ENCODE measurements at regions not wholly inside any gene's neighbourhood (a gene's known extent, or its start where the extent isn't known, plus 50 kb on each side); places are given as distances from the start of the nearest gene placed in this dataset.

DNA sequence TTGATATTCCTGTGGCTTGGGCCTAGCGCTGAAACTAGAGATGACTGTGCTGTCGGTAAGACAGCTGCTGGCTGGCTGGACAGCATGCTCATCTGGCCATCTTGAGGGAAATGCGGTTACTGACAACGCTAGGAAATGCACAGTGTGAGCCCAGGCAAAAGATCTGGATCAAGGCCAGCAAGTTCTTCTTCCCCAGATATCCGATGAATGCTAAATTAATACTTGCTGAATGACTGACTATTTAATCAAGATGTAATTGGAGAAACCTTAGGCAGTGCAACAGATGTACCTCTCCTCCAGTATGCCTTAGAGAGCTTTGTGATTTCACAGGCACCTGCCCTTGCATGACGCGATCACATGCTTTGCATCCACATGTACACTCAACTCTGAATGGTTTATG lies 659.1 kb downstream of the EFNA5 start (continued):
- TF ChIP-seq, protein P1, sequence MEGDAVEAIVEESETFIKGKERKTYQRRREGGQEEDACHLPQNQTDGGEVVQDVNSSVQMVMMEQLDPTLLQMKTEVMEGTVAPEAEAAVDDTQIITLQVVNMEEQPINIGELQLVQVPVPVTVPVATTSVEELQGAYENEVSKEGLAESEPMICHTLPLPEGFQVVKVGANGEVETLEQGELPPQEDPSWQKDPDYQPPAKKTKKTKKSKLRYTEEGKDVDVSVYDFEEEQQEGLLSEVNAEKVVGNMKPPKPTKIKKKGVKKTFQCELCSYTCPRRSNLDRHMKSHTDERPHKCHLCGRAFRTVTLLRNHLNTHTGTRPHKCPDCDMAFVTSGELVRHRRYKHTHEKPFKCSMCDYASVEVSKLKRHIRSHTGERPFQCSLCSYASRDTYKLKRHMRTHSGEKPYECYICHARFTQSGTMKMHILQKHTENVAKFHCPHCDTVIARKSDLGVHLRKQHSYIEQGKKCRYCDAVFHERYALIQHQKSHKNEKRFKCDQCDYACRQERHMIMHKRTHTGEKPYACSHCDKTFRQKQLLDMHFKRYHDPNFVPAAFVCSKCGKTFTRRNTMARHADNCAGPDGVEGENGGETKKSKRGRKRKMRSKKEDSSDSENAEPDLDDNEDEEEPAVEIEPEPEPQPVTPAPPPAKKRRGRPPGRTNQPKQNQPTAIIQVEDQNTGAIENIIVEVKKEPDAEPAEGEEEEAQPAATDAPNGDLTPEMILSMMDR (IDR thresholded peaks at IDR 0.05 in 2 of 3, conservative IDR thresholded peaks at IDR 0.05 in 1 of 3; ENCODE audit: borderline replicate concordance in 1 of 3, insufficient read depth in 1 of 3, low read depth in 2 of 3, low read length in 2 of 3) = no peak
- no peak for TF ChIP-seq EZH2 (IDR thresholded peaks at IDR 0.05)
- no peak for TF ChIP-seq SIN3A (IDR thresholded peaks at IDR 0.05; ENCODE audit: low read depth)
- TF ChIP-seq, protein P2, sequence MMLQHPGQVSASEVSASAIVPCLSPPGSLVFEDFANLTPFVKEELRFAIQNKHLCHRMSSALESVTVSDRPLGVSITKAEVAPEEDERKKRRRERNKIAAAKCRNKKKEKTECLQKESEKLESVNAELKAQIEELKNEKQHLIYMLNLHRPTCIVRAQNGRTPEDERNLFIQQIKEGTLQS (IDR thresholded peaks at IDR 0.05) = no peak
- TF ChIP-seq EZH2phosphoT487 (IDR thresholded peaks at IDR 0.05; ENCODE audit: borderline replicate concordance) = no peak
- no peak for TF ChIP-seq SRF (IDR thresholded peaks at IDR 0.05; ENCODE audit: low read depth)
- TF ChIP-seq RAD21 (IDR thresholded peaks at IDR 0.05; ENCODE audit: low read depth) = no peak

DNA sequence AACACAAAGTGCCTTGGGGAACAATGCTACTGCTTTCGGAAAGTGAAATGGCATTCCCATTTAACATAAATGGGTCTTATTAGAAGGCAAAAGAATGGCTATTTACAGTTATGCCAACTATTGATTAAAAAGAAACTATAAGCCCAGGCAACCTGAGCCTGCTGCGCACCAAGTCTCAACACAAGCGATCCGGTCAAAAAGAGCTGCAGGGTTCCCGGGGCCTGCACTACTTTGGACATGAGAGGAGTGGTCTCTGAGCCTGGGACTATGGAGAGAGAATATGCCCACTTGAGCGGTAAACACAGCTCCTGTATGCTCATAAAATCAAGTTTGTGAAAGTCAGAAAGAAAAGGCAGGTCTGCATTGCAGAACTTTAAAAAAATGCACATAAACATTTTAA lies 660.7 kb downstream of the EFNA5 start:
- Histone ChIP-seq H3K36me3 (ENCODE audit: control insufficient read depth in 1 of 2, insufficient read depth in 2 of 2, low read length in 2 of 2) (no peaks in the 10 kb centered on the region), H3K79me2 (ENCODE audit: insufficient read depth, low read length) (no peaks in the 10 kb centered on the region), H3K9me2 (ENCODE audit: insufficient read depth) (no peaks in the 10 kb centered on the region), H3K27ac (ENCODE audit: low read depth, low read length) (no peak overlapping the region), H3K27me3 (ENCODE audit: insufficient read depth, low read length) (no peaks in the 10 kb centered on the region), H3K9me3 (ENCODE audit: control insufficient read depth in 1 of 2, insufficient read depth in 1 of 2, low read depth in 1 of 2, low read length in 2 of 2) (no peaks in the 10 kb centered on the region), H4K20me1 (ENCODE audit: insufficient read depth) (no peaks in the 10 kb centered on the region), H2AFZ (ENCODE audit: low read depth, low read length, poor library complexity, severe bottlenecking) (no peak overlapping the region), H3K4me1 (ENCODE audit: control insufficient read depth in 1 of 2, insufficient read depth in 2 of 2, low read length in 2 of 2) (no peaks in the 10 kb centered on the region), H3K9ac (ENCODE audit: low read length) (no peak overlapping the region), H3K4me2 (ENCODE audit: low read length) (no peak overlapping the region), H3K4me3 (replicated peaks in 1 of 2; ENCODE audit: low read depth in 1 of 2, low read length in 2 of 2) (no peak overlapping the region)
- BruUV-seq (replicated peaks) = no TSS peak
- RAD21 ChIA-PET (ENCODE audit: low non-redundant PET in 1 of 2, low total read pairs in 2 of 2, uncharacterized antibody in 2 of 2, unreplicated experiment in 2 of 2) = no interaction called here
- intact Hi-C loops (cut with micrococcal nuclease) = no loop called here
- POLR2A ChIA-PET = no interaction called here
- ATAC-seq = no peak
- no peak for DNase-seq (ENCODE audit: low read depth, low spot score)
- TF ChIP-seq RAD21 (IDR thresholded peaks at IDR 0.05; ENCODE audit: low read depth) (no peak), FOSL1 (IDR thresholded peaks at IDR 0.05; ENCODE audit: low read depth) (no peak), ELF1 (IDR thresholded peaks at IDR 0.05; ENCODE audit: borderline replicate concordance, low read depth) (no peak), TCF7L2 (IDR thresholded peaks at IDR 0.05; ENCODE audit: borderline replicate concordance, extremely low read depth, insufficient read depth, insufficient read length) (no peak), ZNF274 (IDR thresholded peaks at IDR 0.05; ENCODE audit: low read depth, low read length) (no peak), CEBPB (IDR thresholded peaks at IDR 0.05; ENCODE audit: low read depth) (no peak), SRF (IDR thresholded peaks at IDR 0.05; ENCODE audit: low read depth) (no peak), EZH2 (IDR thresholded peaks at IDR 0.05) (no peak), EZH2phosphoT487 (IDR thresholded peaks at IDR 0.05; ENCODE audit: borderline replicate concordance) (no peak), SP1 (IDR thresholded peaks at IDR 0.05; ENCODE audit: low read depth) (no peak), JUND (IDR thresholded peaks at IDR 0.05) (no peak), SIN3A (IDR thresholded peaks at IDR 0.05; ENCODE audit: low read depth) (no peak)
- TF ChIP-seq, protein P3, sequence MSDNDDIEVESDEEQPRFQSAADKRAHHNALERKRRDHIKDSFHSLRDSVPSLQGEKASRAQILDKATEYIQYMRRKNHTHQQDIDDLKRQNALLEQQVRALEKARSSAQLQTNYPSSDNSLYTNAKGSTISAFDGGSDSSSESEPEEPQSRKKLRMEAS (IDR thresholded peaks at IDR 0.05) = no peak
- TF ChIP-seq, protein P4, sequence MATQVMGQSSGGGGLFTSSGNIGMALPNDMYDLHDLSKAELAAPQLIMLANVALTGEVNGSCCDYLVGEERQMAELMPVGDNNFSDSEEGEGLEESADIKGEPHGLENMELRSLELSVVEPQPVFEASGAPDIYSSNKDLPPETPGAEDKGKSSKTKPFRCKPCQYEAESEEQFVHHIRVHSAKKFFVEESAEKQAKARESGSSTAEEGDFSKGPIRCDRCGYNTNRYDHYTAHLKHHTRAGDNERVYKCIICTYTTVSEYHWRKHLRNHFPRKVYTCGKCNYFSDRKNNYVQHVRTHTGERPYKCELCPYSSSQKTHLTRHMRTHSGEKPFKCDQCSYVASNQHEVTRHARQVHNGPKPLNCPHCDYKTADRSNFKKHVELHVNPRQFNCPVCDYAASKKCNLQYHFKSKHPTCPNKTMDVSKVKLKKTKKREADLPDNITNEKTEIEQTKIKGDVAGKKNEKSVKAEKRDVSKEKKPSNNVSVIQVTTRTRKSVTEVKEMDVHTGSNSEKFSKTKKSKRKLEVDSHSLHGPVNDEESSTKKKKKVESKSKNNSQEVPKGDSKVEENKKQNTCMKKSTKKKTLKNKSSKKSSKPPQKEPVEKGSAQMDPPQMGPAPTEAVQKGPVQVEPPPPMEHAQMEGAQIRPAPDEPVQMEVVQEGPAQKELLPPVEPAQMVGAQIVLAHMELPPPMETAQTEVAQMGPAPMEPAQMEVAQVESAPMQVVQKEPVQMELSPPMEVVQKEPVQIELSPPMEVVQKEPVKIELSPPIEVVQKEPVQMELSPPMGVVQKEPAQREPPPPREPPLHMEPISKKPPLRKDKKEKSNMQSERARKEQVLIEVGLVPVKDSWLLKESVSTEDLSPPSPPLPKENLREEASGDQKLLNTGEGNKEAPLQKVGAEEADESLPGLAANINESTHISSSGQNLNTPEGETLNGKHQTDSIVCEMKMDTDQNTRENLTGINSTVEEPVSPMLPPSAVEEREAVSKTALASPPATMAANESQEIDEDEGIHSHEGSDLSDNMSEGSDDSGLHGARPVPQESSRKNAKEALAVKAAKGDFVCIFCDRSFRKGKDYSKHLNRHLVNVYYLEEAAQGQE (IDR thresholded peaks at IDR 0.05; ENCODE audit: low read depth) = no peak
- TF ChIP-seq, protein P5, sequence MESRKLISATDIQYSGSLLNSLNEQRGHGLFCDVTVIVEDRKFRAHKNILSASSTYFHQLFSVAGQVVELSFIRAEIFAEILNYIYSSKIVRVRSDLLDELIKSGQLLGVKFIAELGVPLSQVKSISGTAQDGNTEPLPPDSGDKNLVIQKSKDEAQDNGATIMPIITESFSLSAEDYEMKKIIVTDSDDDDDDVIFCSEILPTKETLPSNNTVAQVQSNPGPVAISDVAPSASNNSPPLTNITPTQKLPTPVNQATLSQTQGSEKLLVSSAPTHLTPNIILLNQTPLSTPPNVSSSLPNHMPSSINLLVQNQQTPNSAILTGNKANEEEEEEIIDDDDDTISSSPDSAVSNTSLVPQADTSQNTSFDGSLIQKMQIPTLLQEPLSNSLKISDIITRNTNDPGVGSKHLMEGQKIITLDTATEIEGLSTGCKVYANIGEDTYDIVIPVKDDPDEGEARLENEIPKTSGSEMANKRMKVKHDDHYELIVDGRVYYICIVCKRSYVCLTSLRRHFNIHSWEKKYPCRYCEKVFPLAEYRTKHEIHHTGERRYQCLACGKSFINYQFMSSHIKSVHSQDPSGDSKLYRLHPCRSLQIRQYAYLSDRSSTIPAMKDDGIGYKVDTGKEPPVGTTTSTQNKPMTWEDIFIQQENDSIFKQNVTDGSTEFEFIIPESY (IDR thresholded peaks at IDR 0.05; ENCODE audit: extremely low read depth, insufficient replicate concordance, low read length) = no peak
- CTCF ChIA-PET = no interaction called here

Data from HCT116 (cell line).